ENCODE measurements at regions not wholly inside any gene's neighbourhood (a gene's known extent, or its start where the extent isn't known, plus 50 kb on each side); places are given as distances from the start of the nearest gene placed in this dataset.

DNA sequence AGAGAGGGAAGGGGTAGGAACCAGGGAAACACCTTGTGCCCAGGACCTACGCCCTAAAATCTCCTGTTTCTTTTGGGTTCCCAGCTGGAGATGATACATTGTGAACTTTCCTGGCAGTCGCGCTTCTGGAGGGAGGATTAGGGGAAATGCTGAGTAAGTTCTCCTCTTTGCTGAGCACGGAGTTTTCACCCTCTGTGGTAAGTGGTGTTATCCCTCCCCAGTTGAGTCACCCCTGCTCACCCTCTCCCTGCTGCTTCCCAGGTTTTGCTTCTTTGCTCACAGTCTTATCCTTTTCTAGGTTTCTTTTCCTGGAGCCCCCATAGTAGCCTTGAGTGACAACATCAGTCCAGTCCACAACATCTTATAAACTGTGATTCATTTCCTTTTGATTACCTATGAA, 789.1 kb downstream of the TMEM121 start:
- TF ChIP-seq, protein P1, sequence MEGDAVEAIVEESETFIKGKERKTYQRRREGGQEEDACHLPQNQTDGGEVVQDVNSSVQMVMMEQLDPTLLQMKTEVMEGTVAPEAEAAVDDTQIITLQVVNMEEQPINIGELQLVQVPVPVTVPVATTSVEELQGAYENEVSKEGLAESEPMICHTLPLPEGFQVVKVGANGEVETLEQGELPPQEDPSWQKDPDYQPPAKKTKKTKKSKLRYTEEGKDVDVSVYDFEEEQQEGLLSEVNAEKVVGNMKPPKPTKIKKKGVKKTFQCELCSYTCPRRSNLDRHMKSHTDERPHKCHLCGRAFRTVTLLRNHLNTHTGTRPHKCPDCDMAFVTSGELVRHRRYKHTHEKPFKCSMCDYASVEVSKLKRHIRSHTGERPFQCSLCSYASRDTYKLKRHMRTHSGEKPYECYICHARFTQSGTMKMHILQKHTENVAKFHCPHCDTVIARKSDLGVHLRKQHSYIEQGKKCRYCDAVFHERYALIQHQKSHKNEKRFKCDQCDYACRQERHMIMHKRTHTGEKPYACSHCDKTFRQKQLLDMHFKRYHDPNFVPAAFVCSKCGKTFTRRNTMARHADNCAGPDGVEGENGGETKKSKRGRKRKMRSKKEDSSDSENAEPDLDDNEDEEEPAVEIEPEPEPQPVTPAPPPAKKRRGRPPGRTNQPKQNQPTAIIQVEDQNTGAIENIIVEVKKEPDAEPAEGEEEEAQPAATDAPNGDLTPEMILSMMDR (conservative IDR thresholded peaks at IDR 0.05; ENCODE audit: low read depth, low read length): no peak
- TF ChIP-seq EZH2 (IDR thresholded peaks at IDR 0.05; ENCODE audit: borderline replicate concordance, low read depth, low read length, poor library complexity, severe bottlenecking): no peak
